ENCODE measurements at regions not wholly inside any gene's neighbourhood (a gene's known extent, or its start where the extent isn't known, plus 50 kb on each side); places are given as distances from the start of the nearest gene placed in this dataset.

DNA sequence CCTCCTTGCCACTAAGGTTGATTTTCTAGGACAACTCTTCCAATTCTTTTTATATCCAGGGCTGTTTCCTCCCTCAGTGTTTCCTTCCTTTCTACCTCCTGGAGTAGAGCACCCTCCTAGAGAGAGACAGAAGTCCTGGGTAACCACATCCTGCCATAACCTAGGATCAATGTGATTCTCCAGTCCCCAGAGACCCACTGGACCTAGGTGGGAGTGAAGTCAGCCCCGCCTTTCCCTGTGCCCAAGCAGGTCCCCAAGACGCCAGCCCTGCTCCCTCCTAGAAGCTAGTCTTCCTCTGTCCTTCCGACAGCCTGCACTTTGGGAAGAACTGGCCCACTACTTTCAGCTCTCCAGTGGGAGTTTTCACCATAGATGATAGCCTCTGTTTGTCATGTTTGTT lies 166.8 kb upstream of the PLEKHG7 start:
- no peak for TF ChIP-seq EZH2 (IDR thresholded peaks at IDR 0.05)
- TF ChIP-seq, protein P1, sequence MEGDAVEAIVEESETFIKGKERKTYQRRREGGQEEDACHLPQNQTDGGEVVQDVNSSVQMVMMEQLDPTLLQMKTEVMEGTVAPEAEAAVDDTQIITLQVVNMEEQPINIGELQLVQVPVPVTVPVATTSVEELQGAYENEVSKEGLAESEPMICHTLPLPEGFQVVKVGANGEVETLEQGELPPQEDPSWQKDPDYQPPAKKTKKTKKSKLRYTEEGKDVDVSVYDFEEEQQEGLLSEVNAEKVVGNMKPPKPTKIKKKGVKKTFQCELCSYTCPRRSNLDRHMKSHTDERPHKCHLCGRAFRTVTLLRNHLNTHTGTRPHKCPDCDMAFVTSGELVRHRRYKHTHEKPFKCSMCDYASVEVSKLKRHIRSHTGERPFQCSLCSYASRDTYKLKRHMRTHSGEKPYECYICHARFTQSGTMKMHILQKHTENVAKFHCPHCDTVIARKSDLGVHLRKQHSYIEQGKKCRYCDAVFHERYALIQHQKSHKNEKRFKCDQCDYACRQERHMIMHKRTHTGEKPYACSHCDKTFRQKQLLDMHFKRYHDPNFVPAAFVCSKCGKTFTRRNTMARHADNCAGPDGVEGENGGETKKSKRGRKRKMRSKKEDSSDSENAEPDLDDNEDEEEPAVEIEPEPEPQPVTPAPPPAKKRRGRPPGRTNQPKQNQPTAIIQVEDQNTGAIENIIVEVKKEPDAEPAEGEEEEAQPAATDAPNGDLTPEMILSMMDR (IDR thresholded peaks at IDR 0.05 in 2 of 3, conservative IDR thresholded peaks at IDR 0.05 in 1 of 3; ENCODE audit: borderline replicate concordance in 1 of 3, insufficient read depth in 1 of 3, low read depth in 2 of 3, low read length in 2 of 3): no peak
- no peak for TF ChIP-seq FOSL1 (IDR thresholded peaks at IDR 0.05; ENCODE audit: low read depth)
- no peak for TF ChIP-seq POLR2A (IDR thresholded peaks at IDR 0.05; ENCODE audit: borderline replicate concordance, extremely low read depth, insufficient read depth, insufficient read length)
- no peak for TF ChIP-seq POLR2AphosphoS5 (IDR thresholded peaks at IDR 0.05; ENCODE audit: low read depth, low read length)
- TF ChIP-seq, protein P2, sequence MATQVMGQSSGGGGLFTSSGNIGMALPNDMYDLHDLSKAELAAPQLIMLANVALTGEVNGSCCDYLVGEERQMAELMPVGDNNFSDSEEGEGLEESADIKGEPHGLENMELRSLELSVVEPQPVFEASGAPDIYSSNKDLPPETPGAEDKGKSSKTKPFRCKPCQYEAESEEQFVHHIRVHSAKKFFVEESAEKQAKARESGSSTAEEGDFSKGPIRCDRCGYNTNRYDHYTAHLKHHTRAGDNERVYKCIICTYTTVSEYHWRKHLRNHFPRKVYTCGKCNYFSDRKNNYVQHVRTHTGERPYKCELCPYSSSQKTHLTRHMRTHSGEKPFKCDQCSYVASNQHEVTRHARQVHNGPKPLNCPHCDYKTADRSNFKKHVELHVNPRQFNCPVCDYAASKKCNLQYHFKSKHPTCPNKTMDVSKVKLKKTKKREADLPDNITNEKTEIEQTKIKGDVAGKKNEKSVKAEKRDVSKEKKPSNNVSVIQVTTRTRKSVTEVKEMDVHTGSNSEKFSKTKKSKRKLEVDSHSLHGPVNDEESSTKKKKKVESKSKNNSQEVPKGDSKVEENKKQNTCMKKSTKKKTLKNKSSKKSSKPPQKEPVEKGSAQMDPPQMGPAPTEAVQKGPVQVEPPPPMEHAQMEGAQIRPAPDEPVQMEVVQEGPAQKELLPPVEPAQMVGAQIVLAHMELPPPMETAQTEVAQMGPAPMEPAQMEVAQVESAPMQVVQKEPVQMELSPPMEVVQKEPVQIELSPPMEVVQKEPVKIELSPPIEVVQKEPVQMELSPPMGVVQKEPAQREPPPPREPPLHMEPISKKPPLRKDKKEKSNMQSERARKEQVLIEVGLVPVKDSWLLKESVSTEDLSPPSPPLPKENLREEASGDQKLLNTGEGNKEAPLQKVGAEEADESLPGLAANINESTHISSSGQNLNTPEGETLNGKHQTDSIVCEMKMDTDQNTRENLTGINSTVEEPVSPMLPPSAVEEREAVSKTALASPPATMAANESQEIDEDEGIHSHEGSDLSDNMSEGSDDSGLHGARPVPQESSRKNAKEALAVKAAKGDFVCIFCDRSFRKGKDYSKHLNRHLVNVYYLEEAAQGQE (IDR thresholded peaks at IDR 0.05; ENCODE audit: low read depth): no peak
- TF ChIP-seq EZH2phosphoT487 (IDR thresholded peaks at IDR 0.05; ENCODE audit: borderline replicate concordance): no peak
- TF ChIP-seq EGR1 (IDR thresholded peaks at IDR 0.05; ENCODE audit: low read depth): no peak
- no peak for TF ChIP-seq YY1 (IDR thresholded peaks at IDR 0.05; ENCODE audit: extremely low read depth, insufficient replicate concordance, low read depth, low read length)
- no peak for TF ChIP-seq SP1 (IDR thresholded peaks at IDR 0.05; ENCODE audit: low read depth)
- TF ChIP-seq CEBPB (IDR thresholded peaks at IDR 0.05; ENCODE audit: low read depth): no peak
- no peak for TF ChIP-seq RAD21 (IDR thresholded peaks at IDR 0.05; ENCODE audit: low read depth)
- TF ChIP-seq SRF (IDR thresholded peaks at IDR 0.05; ENCODE audit: low read depth): no peak

Measured in HCT116 (cell line).